Chondrocyte (in vitro differentiated cells): ENCODE measurements at regions not wholly inside any gene's neighbourhood (a gene's known extent, or its start where the extent isn't known, plus 50 kb on each side); places are given as distances from the start of the nearest gene placed in this dataset.

Experiments
- DNase-seq: peaks from one replicate; pipeline ENCODE4 v3.0.0; 2021; ENCODE audit warnings: mixed read lengths, low spot score
- H3K27ac Mint-ChIP-seq: one replicate; pipeline ENCODE4 v1.8.0; 2021; ENCODE audit warnings: mild to moderate bottlenecking, moderate library complexity, mixed read lengths; ENCODE audit not compliant: unreplicated experiment
- H3K27me3 Mint-ChIP-seq: 2 replicates; pipeline ENCODE4 v1.8.0; 2021; ENCODE audit warnings: low read depth, mixed read lengths
- H3K36me3 Mint-ChIP-seq: 2 replicates; pipeline ENCODE4 v1.8.0; 2021; ENCODE audit warnings: low read depth, mixed read lengths
- H3K4me1 Mint-ChIP-seq: 2 replicates; pipeline ENCODE4 v1.8.0; 2021; ENCODE audit warnings: low read depth, mild to moderate bottlenecking, mixed read lengths
- H3K4me3 Mint-ChIP-seq: one replicate; pipeline ENCODE4 v1.8.0; 2021; ENCODE audit warnings: mild to moderate bottlenecking, moderate library complexity, mixed read lengths; ENCODE audit not compliant: unreplicated experiment
- H3K9me3 Mint-ChIP-seq: 2 replicates; pipeline ENCODE4 v1.8.0; 2021; ENCODE audit warnings: low read depth, mixed read lengths
- TF ChIP-seq, protein P1 (sequence below): fragments of 200-600 bp; sonication (generic); IDR thresholded peaks from 2 replicates; pipeline ENCODE4 v1.5.0; 2021; ENCODE audit warnings: antibody characterized with exemption, mild to moderate bottlenecking, moderate library complexity

DNA sequence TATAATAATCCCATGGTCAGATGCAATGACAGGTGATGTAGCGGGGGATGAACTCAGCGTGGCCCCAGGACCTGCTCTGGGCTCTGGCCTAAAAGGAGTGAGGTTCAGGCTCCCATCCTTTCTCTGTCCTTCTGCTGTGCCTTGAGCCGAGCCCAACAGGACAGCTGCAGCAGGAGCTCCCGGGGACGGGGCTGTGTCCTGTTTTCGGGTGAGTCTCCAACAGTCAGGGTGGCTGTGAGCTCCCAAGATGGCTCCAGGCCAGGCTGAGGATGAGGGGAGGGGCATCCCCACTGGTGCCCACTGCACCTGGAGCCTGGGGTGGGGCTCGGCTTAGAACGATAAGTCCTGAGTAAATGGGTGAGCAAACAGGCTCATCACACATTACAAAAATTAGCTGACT, 1385.0 kb downstream of the BRD1 start:
- Mint-ChIP-seq H3K27me3 (peaks cover under 1% of the 10 kb centered on the region), H3K36me3 (no peaks in the 10 kb centered on the region), H3K4me1 (peaks cover 5% of the 10 kb centered on the region), H3K4me3 (no peak overlapping the region), H3K27ac (no peak overlapping the region), H3K9me3 (no peaks in the 10 kb centered on the region)
- peak; percentile 52 for DNase-seq
- TF ChIP-seq, protein P1, sequence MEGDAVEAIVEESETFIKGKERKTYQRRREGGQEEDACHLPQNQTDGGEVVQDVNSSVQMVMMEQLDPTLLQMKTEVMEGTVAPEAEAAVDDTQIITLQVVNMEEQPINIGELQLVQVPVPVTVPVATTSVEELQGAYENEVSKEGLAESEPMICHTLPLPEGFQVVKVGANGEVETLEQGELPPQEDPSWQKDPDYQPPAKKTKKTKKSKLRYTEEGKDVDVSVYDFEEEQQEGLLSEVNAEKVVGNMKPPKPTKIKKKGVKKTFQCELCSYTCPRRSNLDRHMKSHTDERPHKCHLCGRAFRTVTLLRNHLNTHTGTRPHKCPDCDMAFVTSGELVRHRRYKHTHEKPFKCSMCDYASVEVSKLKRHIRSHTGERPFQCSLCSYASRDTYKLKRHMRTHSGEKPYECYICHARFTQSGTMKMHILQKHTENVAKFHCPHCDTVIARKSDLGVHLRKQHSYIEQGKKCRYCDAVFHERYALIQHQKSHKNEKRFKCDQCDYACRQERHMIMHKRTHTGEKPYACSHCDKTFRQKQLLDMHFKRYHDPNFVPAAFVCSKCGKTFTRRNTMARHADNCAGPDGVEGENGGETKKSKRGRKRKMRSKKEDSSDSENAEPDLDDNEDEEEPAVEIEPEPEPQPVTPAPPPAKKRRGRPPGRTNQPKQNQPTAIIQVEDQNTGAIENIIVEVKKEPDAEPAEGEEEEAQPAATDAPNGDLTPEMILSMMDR = no peak

GRCh38 chr22:48441553-48441850, 1386.2 kb downstream of the BRD1 start:
- no peaks in the 10 kb centered on the region for H3K9me3 Mint-ChIP-seq
- no peak for DNase-seq
- H3K36me3 Mint-ChIP-seq = peaks cover 2% of the 10 kb centered on the region
- TF ChIP-seq, protein P1 = no peak
- H3K27me3 Mint-ChIP-seq = peaks cover 2% of the 10 kb centered on the region
- H3K4me3 Mint-ChIP-seq = no peak overlapping the region
- peaks cover 5% of the 10 kb centered on the region for H3K4me1 Mint-ChIP-seq
- no peak overlapping the region for H3K27ac Mint-ChIP-seq

- TF ChIP-seq, protein P1 = no peak
- H3K36me3 Mint-ChIP-seq = peaks cover 2% of the 10 kb centered on the region
- H3K27ac Mint-ChIP-seq = no peak overlapping the region
- peak; percentile 81 for DNase-seq
- H3K27me3 Mint-ChIP-seq = peaks cover 2% of the 10 kb centered on the region
- H3K4me1 Mint-ChIP-seq = peaks cover 5% of the 10 kb centered on the region
- H3K4me3 Mint-ChIP-seq = no peak overlapping the region
- no peaks in the 10 kb centered on the region for H3K9me3 Mint-ChIP-seq
Measured at GRCh38 chr22:48440673-48441552, 1386.8 kb downstream of the BRD1 start.

DNA sequence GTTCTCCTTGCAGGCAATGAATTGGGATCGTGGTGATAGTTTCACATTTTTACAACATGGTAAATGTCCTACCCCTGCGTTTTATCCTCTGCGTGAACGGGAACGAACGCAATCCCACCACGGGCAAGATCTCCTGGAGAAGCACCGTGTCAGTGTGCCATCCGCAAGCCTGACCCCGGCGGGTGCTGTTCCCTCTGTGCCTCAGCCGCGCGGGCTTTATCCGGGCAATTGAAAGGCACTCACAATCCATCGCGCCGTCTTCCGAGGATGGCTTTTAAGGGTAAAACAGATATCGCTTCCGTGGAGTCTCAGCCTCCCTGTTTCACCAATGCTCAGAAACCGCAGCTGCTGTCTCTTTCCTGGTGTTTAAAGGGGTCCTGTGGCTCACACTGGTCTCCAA, 1387.5 kb downstream of the BRD1 start:
- H3K4me1 Mint-ChIP-seq = peaks cover 1% of the 10 kb centered on the region
- H3K27me3 Mint-ChIP-seq = peaks cover 2% of the 10 kb centered on the region
- TF ChIP-seq, protein P1 = no peak
- H3K27ac Mint-ChIP-seq = no peak overlapping the region
- peak; percentile 84 for DNase-seq
- no peaks in the 10 kb centered on the region for H3K9me3 Mint-ChIP-seq
- H3K4me3 Mint-ChIP-seq = no peak overlapping the region
- H3K36me3 Mint-ChIP-seq = peaks cover 2% of the 10 kb centered on the region

DNA sequence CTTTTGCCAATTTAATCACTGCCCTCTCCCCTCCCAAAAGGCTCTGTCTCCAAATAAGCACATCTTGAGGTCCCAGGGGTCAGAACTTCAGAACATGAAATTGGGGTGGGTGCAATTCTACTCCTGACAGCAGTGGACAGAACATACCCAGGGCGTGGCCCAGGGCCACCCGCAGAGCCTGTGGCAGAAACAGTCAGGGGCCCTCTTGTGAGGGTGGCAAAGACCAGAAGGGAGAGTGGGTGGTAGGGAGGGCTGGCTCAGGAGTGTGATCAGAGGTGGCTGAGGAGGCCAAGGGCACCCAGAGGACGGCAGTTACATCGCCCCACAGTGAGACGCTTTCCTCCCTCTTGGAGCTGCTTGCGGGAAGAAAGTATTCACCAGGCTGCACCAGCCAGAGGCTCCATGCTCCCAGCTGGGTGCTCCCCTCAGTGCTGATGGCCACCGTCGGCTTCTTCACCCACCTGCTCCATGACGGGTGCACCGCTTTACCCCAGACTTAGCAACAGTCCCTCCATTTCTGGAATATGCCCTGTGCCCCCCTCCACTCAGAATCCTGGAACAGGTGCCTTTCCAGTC, 1388.0 kb downstream of the BRD1 start:
- DNase-seq = peak; percentile 62
- H3K36me3 Mint-ChIP-seq = peaks cover 2% of the 10 kb centered on the region
- H3K27me3 Mint-ChIP-seq = peaks cover 2% of the 10 kb centered on the region
- no peaks in the 10 kb centered on the region for H3K9me3 Mint-ChIP-seq
- H3K4me3 Mint-ChIP-seq = no peak overlapping the region
- TF ChIP-seq, protein P1 = no peak
- H3K4me1 Mint-ChIP-seq = no peaks in the 10 kb centered on the region
- H3K27ac Mint-ChIP-seq = no peak overlapping the region
